A673 (cell line): ENCODE measurements at regions not wholly inside any gene's neighbourhood (a gene's known extent, or its start where the extent isn't known, plus 50 kb on each side); places are given as distances from the start of the nearest gene placed in this dataset.

Source experiments
- EZH2 ChIP-seq: fragments of 200-600 bp; sonication (generic); IDR thresholded peaks from 2 replicates; pipeline ENCODE4 v1.6.1; 2017; ENCODE audit warnings: borderline replicate concordance, low read depth, mild to moderate bottlenecking, mixed read lengths, antibody characterized with exemption, low read length; ENCODE audit not compliant: poor library complexity, severe bottlenecking
- TF ChIP-seq, protein P1 (sequence below): fragments of 300-800, 200-600 bp; sonication (generic); conservative IDR thresholded peaks from 2 replicates; pipeline ENCODE4 v1.5.1; 2017; ENCODE audit warnings: low read depth, mild to moderate bottlenecking, antibody characterized with exemption, low read length, moderate library complexity, mixed read lengths

DNA sequence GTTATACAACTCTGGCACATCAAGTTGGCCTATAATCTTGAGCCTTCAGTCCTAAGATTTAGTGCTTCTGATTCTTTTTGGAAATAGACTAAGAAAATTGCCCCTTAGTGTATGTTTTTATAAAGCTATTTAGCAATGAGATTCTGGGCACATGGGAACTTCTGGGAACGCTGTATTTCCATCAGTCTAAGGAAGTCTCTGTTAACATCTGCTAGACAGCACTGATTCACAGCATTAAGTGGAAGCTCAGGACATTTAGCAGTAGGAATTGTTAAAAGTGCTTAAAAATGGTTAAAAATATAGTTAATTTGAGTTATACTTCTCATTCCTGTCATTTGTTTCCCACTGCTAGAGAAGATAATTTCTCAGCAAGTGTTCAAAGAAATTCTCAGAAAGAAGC lies 579.1 kb downstream of the SLC16A7 start:
- TF ChIP-seq, protein P1, sequence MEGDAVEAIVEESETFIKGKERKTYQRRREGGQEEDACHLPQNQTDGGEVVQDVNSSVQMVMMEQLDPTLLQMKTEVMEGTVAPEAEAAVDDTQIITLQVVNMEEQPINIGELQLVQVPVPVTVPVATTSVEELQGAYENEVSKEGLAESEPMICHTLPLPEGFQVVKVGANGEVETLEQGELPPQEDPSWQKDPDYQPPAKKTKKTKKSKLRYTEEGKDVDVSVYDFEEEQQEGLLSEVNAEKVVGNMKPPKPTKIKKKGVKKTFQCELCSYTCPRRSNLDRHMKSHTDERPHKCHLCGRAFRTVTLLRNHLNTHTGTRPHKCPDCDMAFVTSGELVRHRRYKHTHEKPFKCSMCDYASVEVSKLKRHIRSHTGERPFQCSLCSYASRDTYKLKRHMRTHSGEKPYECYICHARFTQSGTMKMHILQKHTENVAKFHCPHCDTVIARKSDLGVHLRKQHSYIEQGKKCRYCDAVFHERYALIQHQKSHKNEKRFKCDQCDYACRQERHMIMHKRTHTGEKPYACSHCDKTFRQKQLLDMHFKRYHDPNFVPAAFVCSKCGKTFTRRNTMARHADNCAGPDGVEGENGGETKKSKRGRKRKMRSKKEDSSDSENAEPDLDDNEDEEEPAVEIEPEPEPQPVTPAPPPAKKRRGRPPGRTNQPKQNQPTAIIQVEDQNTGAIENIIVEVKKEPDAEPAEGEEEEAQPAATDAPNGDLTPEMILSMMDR = no peak
- TF ChIP-seq EZH2 = no peak
